ENCODE measurements at regions not wholly inside any gene's neighbourhood (a gene's known extent, or its start where the extent isn't known, plus 50 kb on each side); places are given as distances from the start of the nearest gene placed in this dataset.

DNA sequence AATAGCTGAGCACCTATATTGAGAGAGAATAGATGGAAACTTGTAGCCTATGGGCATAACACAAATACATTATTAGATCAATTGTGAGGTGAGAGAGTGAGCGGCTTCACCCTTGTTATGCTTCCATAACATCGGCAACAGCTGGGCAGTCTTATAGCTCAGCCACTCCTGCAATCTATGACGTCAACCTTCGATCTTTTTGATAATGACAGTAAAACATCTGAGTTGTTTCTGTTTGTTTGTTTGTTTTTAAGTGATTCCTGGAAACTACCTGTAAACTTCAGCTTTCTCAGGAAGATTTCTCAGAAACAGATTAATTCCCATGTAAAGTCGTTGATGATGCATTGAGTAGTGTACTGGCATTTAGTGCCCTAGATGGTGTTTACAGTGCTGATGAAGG is 90.0 kb downstream of the DSEL start:
- WGBS (ENCODE audit: low lambda C conversion rate, missing lambda C conversion rate) = 86% methylated on average over 5 of the region's 5 CpGs
- Histone ChIP-seq H4K20me1 (ENCODE audit: insufficient read depth, poor library complexity, severe bottlenecking) (no peaks in the 10 kb centered on the region), H3K27ac (no peak overlapping the region), H3K4me3 (no peak overlapping the region), H3K9me2 (replicated peaks; ENCODE audit: insufficient read depth) (no peaks in the 10 kb centered on the region), H3K36me3 (replicated peaks; ENCODE audit: insufficient read depth, low read depth) (no peaks in the 10 kb centered on the region), H3K4me2 (no peak overlapping the region), H2AFZ (no peak overlapping the region), H3K79me2 (no peaks in the 10 kb centered on the region), H3K4me1 (ENCODE audit: insufficient read depth) (no peaks in the 10 kb centered on the region), H3K27me3 (no peaks in the 10 kb centered on the region), H3K9me3 (ENCODE audit: low read depth) (no peaks in the 10 kb centered on the region)
- no peak for DNase-seq (ENCODE audit: low spot score)
- no peak for TF ChIP-seq EZH2phosphoT487 (IDR thresholded peaks at IDR 0.05; ENCODE audit: low read depth, severe bottlenecking, unreplicated experiment)
- TF ChIP-seq EZH2 (IDR thresholded peaks at IDR 0.05; ENCODE audit: borderline replicate concordance) = no peak
- TF ChIP-seq, protein P1, sequence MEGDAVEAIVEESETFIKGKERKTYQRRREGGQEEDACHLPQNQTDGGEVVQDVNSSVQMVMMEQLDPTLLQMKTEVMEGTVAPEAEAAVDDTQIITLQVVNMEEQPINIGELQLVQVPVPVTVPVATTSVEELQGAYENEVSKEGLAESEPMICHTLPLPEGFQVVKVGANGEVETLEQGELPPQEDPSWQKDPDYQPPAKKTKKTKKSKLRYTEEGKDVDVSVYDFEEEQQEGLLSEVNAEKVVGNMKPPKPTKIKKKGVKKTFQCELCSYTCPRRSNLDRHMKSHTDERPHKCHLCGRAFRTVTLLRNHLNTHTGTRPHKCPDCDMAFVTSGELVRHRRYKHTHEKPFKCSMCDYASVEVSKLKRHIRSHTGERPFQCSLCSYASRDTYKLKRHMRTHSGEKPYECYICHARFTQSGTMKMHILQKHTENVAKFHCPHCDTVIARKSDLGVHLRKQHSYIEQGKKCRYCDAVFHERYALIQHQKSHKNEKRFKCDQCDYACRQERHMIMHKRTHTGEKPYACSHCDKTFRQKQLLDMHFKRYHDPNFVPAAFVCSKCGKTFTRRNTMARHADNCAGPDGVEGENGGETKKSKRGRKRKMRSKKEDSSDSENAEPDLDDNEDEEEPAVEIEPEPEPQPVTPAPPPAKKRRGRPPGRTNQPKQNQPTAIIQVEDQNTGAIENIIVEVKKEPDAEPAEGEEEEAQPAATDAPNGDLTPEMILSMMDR (IDR thresholded peaks at IDR 0.05; ENCODE audit: poor library complexity) = no peak

DNA sequence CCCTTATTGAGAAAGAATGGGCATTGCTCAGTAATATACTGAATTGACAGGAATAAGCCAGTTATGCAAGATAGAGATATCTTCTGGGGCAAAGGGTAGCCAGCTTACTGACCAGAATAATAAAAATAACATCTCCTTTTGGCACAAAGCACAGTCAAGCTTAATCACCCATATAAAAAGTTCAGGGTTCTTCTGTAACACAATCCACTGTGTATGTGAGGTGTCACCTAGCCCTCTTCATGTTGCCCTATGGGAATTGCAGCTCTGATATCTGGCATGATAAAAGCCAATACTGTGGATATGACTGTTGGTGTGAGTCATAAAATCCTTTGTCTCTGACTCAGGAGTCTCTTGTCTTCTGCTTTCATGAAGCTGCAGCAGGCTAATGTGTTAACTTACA is 90.8 kb downstream of the DSEL start:
- Histone ChIP-seq H3K36me3 (replicated peaks; ENCODE audit: insufficient read depth, low read depth) (no peaks in the 10 kb centered on the region), H3K4me3 (no peak overlapping the region), H3K9me3 (ENCODE audit: low read depth) (no peaks in the 10 kb centered on the region), H2AFZ (no peak overlapping the region), H3K27ac (no peak overlapping the region), H3K9me2 (replicated peaks; ENCODE audit: insufficient read depth) (no peaks in the 10 kb centered on the region), H3K79me2 (no peaks in the 10 kb centered on the region), H3K4me2 (no peak overlapping the region), H3K4me1 (ENCODE audit: insufficient read depth) (no peaks in the 10 kb centered on the region), H4K20me1 (ENCODE audit: insufficient read depth, poor library complexity, severe bottlenecking) (no peaks in the 10 kb centered on the region), H3K27me3 (no peaks in the 10 kb centered on the region)
- TF ChIP-seq, protein P1 (IDR thresholded peaks at IDR 0.05; ENCODE audit: poor library complexity) = no peak
- no peak for TF ChIP-seq EZH2phosphoT487 (IDR thresholded peaks at IDR 0.05; ENCODE audit: low read depth, severe bottlenecking, unreplicated experiment)
- no peak for TF ChIP-seq EZH2 (IDR thresholded peaks at IDR 0.05; ENCODE audit: borderline replicate concordance)
- peak; percentile 26 for DNase-seq (ENCODE audit: low spot score)

DNA sequence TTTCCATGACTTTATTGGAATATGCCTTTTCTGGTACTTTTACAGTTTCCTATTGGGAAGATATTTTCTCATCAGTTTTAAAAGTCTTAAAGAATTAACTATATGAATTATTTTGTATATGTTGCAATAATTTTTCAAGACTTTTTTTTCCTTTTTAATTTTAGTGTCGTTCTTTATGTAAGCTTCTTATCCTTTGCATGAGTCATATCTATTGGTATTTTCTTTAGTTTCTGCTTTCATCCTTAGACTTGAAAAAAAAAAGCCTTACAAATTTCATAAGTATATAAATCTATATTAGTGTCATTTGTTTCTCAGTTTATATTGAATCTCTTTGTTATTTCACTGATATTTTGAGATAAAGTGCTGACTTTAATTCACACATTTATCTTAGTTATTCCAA is 94.9 kb downstream of the DSEL start:
- Histone ChIP-seq H3K4me2 (no peak overlapping the region), H3K79me2 (no peaks in the 10 kb centered on the region), H3K27me3 (no peaks in the 10 kb centered on the region), H3K9me3 (ENCODE audit: low read depth) (no peaks in the 10 kb centered on the region), H3K9me2 (replicated peaks; ENCODE audit: insufficient read depth) (no peaks in the 10 kb centered on the region), H3K27ac (no peak overlapping the region), H3K4me3 (no peak overlapping the region), H3K36me3 (replicated peaks; ENCODE audit: insufficient read depth, low read depth) (no peaks in the 10 kb centered on the region), H4K20me1 (ENCODE audit: insufficient read depth, poor library complexity, severe bottlenecking) (no peaks in the 10 kb centered on the region), H2AFZ (no peak overlapping the region), H3K4me1 (ENCODE audit: insufficient read depth) (no peaks in the 10 kb centered on the region)
- DNase-seq (ENCODE audit: low spot score) = no peak
- no peak for TF ChIP-seq EZH2 (IDR thresholded peaks at IDR 0.05; ENCODE audit: borderline replicate concordance)
- TF ChIP-seq, protein P1 (IDR thresholded peaks at IDR 0.05; ENCODE audit: poor library complexity) = no peak
- no peak for TF ChIP-seq EZH2phosphoT487 (IDR thresholded peaks at IDR 0.05; ENCODE audit: low read depth, severe bottlenecking, unreplicated experiment)
- WGBS (ENCODE audit: low lambda C conversion rate, missing lambda C conversion rate) = 74% methylated on average over 1 of the region's 1 CpG

Data from hepatocyte (in vitro differentiated cells).